ENCODE measurements at regions not wholly inside any gene's neighbourhood (a gene's known extent, or its start where the extent isn't known, plus 50 kb on each side); places are given as distances from the start of the nearest gene placed in this dataset.

- in situ Hi-C loops (cut with HindIII; ENCODE audit: low sequenced_read_pairs): no loop called here
- DNase-seq (ENCODE audit: low read depth): no peak
- H3K4me3 ChIP-seq (ENCODE audit: low read depth, low read length): no peak overlapping the region
- no peak for TF ChIP-seq CTCF (IDR thresholded peaks at IDR 0.05; ENCODE audit: low read depth, low read length, missing control alignments)
These were observed 251.3 kb upstream of the GRAMD2B start for GRCh38 chr5:126171916-126172315.

- in situ Hi-C loops (cut with HindIII; ENCODE audit: low sequenced_read_pairs): no loop called here
- no peak for TF ChIP-seq CTCF (IDR thresholded peaks at IDR 0.05; ENCODE audit: low read depth, low read length, missing control alignments)
- no peak overlapping the region for H3K4me3 ChIP-seq (ENCODE audit: low read depth, low read length)
- no peak for DNase-seq (ENCODE audit: low read depth)
These were observed 250.4 kb upstream of the GRAMD2B start for GRCh38 chr5:126172812-126173211.

GRCh38 chr5:126178521-126178920 is 244.7 kb upstream of the GRAMD2B start:
- H3K4me3 ChIP-seq (ENCODE audit: low read depth, low read length): no peak overlapping the region
- in situ Hi-C loops (cut with HindIII; ENCODE audit: low sequenced_read_pairs): no loop called here
- peak; percentile 69 for DNase-seq (ENCODE audit: low read depth)
- TF ChIP-seq CTCF (IDR thresholded peaks at IDR 0.05; ENCODE audit: low read depth, low read length, missing control alignments): no peak

GRCh38 chr5:126182971-126183695 is 240.1 kb upstream of the GRAMD2B start:
- in situ Hi-C loops (cut with HindIII; ENCODE audit: low sequenced_read_pairs): no loop called here
- DNase-seq (ENCODE audit: low read depth): no peak
- no peak for TF ChIP-seq CTCF (IDR thresholded peaks at IDR 0.05; ENCODE audit: low read depth, low read length, missing control alignments)
- no peak overlapping the region for H3K4me3 ChIP-seq (ENCODE audit: low read depth, low read length)

GRCh38 chr5:126184474-126184873 is 238.7 kb upstream of the GRAMD2B start:
- no peak for TF ChIP-seq CTCF (IDR thresholded peaks at IDR 0.05; ENCODE audit: low read depth, low read length, missing control alignments)
- in situ Hi-C loops (cut with HindIII; ENCODE audit: low sequenced_read_pairs): no loop called here
- no peak for DNase-seq (ENCODE audit: low read depth)
- no peak overlapping the region for H3K4me3 ChIP-seq (ENCODE audit: low read depth, low read length)

- in situ Hi-C loops (cut with HindIII; ENCODE audit: low sequenced_read_pairs): no loop called here
- no peak overlapping the region for H3K4me3 ChIP-seq (ENCODE audit: low read depth, low read length)
- no peak for TF ChIP-seq CTCF (IDR thresholded peaks at IDR 0.05; ENCODE audit: low read depth, low read length, missing control alignments)
- DNase-seq (ENCODE audit: low read depth): no peak
These were observed 237.0 kb upstream of the GRAMD2B start for GRCh38 chr5:126186210-126186609.
